H1 (cell line): ENCODE measurements at regions not wholly inside any gene's neighbourhood (a gene's known extent, or its start where the extent isn't known, plus 50 kb on each side); places are given as distances from the start of the nearest gene placed in this dataset.

ENCODE experiments used
- TF ChIP-seq, protein P1 (sequence below), 3 experiments: IDR thresholded peaks; 1 replicate in 2 of 3; 2 replicates in 1 of 3; pipeline versions ENCODE4 v1.5.1 to v1.6.1; 2011; ENCODE audit warnings: low read length in 3 of 3, mild to moderate bottlenecking in 3 of 3, inconsistent platforms in 2 of 3, low read depth in 1 of 3, moderate library complexity in 1 of 3; ENCODE audit not compliant: insufficient read depth in 1 of 3; ENCODE audit errors: control extremely low read depth in 1 of 3

DNA sequence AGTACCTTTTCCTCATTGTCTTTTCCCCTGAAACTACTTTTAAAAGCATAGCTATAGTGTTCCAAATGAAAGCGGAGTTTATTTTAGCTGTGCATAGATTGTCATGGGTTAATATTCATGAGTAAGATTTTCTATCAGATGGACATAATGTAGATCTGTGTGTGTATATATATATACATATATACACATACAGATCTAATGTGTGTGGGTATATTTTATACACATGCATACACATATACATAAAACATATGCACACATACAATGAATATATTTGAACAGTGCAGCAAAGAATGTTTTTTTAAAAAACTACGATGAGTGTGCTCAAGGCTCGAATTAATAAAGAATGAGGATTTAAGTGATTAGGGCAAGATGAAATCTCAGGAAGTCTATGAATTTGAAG is 328.3 kb upstream of the IL12A start (continued):
- TF ChIP-seq, protein P1, sequence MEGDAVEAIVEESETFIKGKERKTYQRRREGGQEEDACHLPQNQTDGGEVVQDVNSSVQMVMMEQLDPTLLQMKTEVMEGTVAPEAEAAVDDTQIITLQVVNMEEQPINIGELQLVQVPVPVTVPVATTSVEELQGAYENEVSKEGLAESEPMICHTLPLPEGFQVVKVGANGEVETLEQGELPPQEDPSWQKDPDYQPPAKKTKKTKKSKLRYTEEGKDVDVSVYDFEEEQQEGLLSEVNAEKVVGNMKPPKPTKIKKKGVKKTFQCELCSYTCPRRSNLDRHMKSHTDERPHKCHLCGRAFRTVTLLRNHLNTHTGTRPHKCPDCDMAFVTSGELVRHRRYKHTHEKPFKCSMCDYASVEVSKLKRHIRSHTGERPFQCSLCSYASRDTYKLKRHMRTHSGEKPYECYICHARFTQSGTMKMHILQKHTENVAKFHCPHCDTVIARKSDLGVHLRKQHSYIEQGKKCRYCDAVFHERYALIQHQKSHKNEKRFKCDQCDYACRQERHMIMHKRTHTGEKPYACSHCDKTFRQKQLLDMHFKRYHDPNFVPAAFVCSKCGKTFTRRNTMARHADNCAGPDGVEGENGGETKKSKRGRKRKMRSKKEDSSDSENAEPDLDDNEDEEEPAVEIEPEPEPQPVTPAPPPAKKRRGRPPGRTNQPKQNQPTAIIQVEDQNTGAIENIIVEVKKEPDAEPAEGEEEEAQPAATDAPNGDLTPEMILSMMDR (IDR thresholded peaks at IDR 0.05; ENCODE audit: control extremely low read depth in 1 of 3, insufficient read depth in 1 of 3, low read depth in 1 of 3, low read length in 3 of 3): no peak
